ENCODE measurements at regions not wholly inside any gene's neighbourhood (a gene's known extent, or its start where the extent isn't known, plus 50 kb on each side); places are given as distances from the start of the nearest gene placed in this dataset.

GRCh38 chr13:75180805-75181455, 301.0 kb downstream of the TBC1D4 start (continued):
- TF ChIP-seq HINFP (tag; conservative IDR thresholded peaks at IDR 0.05; ENCODE audit: low read depth) (no peak), BRCA1 (IDR thresholded peaks at IDR 0.05) (no peak), BRCA1 (CRISPR knock-in tag; IDR thresholded peaks at IDR 0.05) (no peak), ZNF274 (IDR thresholded peaks at IDR 0.05; ENCODE audit: borderline replicate concordance, low read depth, low read length) (no peak), WHSC1 (IDR thresholded peaks at IDR 0.05; ENCODE audit: low read length) (no peak), PCBP1 (IDR thresholded peaks at IDR 0.05; ENCODE audit: low read depth, low read length, poor library complexity, severe bottlenecking) (no peak), SNRNP70 (optimal IDR thresholded peaks at IDR 0.05; ENCODE audit: low read depth, low read length) (no peak), ARID4B (CRISPR knock-in tag; IDR thresholded peaks at IDR 0.05) (no peak)

Data from K562 (cell line).